Activated CD4-positive, alpha-beta T cell treated with anti-CD3 and anti-CD28 coated beads, Interleukin-2, amount 10 ng/mL, durations not matched to agents 24 days and 14 days (primary cell): ENCODE measurements at regions not wholly inside any gene's neighbourhood (a gene's known extent, or its start where the extent isn't known, plus 50 kb on each side); places are given as distances from the start of the nearest gene placed in this dataset.
"Not testable (repeated sequence)": the region's sequence is repeated elsewhere in the genome, so short reads cannot be mapped to it uniquely, and the experiment has no call there.

Experiments used
- DNase-seq: peaks from one replicate; pipeline ENCODE4 v3.0.0; 2022
- H3K27ac Mint-ChIP-seq: one replicate; pipeline ENCODE4 v1.8.0; 2022; ENCODE audit warnings: mild to moderate bottlenecking, mixed read lengths
- H3K27me3 Mint-ChIP-seq: one replicate; pipeline ENCODE4 v1.8.0; 2022; ENCODE audit warnings: mixed read lengths
- H3K36me3 Mint-ChIP-seq: one replicate; pipeline ENCODE4 v1.8.0; 2022; ENCODE audit warnings: low read depth, mild to moderate bottlenecking, mixed read lengths
- H3K4me1 Mint-ChIP-seq: one replicate; pipeline ENCODE4 v1.8.0; 2021; ENCODE audit warnings: mixed read lengths
- H3K4me3 Mint-ChIP-seq: one replicate; pipeline ENCODE4 v1.8.0; 2022; ENCODE audit warnings: mild to moderate bottlenecking, moderate library complexity, mixed read lengths
- H3K9me3 Mint-ChIP-seq: one replicate; pipeline ENCODE4 v1.8.0; 2021; ENCODE audit warnings: mixed read lengths
- intact Hi-C: fragments of 100-400 bp; cut with micrococcal nuclease; formaldehyde crosslinking; loops from one replicate; pipeline ENCODE4 v1.15.1; 2023

DNA sequence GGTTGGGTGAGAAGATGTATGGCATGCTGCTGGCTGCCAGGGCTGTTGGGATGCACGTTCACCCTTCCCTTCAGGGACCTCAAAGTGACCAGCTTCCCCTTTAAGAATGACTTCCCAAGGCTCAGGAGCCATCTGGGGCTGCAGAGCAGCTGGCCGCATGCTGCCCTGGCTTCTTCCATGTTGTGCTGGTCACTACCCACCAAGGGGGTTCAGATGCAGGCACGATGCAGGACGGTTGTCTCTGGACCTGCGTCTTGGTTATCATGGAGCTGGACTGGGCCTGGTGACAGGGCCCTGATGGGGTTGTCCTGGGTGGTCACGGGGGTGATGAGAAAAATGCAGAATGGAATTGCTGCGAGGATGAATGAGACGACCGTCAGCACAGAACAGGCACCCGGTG, 297.8 kb downstream of the POTED start:
- H3K9me3 Mint-ChIP-seq, H3K36me3 Mint-ChIP-seq, intact Hi-C loops: not testable (repeated sequence)

DNA sequence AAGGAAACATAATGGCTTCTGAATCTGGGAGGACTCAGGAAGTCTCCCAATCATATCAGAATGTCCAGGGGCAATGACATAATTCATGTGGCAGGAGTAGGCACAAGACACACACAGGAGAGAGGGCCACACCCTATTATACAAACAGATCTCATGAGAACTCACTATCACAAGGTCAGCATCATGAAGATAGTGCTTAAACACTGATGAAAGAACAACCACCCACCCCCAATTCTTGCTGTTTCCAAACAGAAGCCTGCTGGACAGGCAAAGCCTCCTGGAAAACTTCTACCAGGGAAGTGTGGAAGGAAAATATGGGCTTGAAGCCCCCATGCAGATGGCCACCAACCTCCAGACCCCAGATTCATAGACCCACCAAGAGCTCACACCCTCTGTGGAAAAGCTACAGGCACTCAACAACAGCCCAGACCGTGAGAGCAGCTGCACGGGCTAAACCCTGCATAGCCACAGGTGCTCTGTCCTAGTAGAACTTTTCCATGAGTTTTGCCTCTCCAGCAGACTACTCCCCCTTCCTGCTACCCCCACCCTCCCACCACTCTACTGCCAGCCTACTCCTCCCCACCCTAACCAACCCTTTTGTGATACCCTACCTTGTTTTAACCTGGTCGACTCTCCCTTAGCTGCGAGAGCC, 287.1 kb downstream of the POTED start:
- H3K9me3 Mint-ChIP-seq, H3K36me3 Mint-ChIP-seq, H3K4me3 Mint-ChIP-seq, H3K27ac Mint-ChIP-seq, intact Hi-C loops, H3K27me3 Mint-ChIP-seq, DNase-seq, H3K4me1 Mint-ChIP-seq: not testable (repeated sequence)

More for the DNA sequence above, 297.8 kb downstream of the POTED start:
- H3K4me1 Mint-ChIP-seq, H3K27ac Mint-ChIP-seq, DNase-seq, H3K27me3 Mint-ChIP-seq, H3K4me3 Mint-ChIP-seq: not testable (repeated sequence)

DNA sequence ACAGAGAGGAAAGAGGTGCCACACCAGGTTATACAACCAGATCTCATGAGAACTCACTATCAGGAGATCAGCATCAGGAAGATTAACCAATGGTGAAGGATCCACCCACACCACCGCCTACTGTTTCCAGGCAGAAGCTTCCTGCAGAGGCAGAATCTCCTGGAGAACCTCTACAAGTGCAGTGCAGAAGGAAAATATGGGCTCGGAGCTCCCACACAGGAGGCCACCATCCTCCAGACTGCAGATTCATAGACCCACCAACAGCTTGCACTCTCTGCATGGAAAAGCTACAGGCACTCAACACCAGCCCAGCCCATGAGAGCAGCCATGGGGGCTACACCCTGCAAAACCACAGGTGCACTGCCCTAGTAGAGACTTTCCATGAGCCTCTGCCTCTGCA, 284.0 kb downstream of the POTED start:
- DNase-seq, H3K4me1 Mint-ChIP-seq, H3K4me3 Mint-ChIP-seq, intact Hi-C loops, H3K36me3 Mint-ChIP-seq, H3K27me3 Mint-ChIP-seq, H3K27ac Mint-ChIP-seq, H3K9me3 Mint-ChIP-seq: not testable (repeated sequence)

DNA sequence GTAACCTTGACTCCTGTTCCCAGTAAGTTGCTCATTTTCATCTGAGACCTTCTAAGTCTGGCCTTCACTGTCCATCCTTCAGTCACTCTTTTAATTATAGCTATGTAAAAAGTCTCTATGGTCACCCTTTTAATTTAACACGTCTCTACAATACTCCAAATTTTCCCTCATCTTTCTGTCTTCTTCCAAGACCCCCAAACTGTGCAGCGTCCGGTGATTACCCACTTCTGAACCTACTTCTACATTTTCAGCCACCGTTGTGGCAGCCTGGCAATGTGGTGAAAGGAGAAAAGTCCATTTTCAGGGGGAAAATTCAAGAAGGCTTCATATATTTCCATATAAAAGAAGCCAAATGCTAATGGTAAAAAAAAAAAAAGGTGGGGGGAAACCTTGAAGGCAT, 283.4 kb downstream of the POTED start:
- H3K36me3 Mint-ChIP-seq, H3K27ac Mint-ChIP-seq, DNase-seq, H3K27me3 Mint-ChIP-seq, H3K9me3 Mint-ChIP-seq, H3K4me3 Mint-ChIP-seq, H3K4me1 Mint-ChIP-seq, intact Hi-C loops: not testable (repeated sequence)

DNA sequence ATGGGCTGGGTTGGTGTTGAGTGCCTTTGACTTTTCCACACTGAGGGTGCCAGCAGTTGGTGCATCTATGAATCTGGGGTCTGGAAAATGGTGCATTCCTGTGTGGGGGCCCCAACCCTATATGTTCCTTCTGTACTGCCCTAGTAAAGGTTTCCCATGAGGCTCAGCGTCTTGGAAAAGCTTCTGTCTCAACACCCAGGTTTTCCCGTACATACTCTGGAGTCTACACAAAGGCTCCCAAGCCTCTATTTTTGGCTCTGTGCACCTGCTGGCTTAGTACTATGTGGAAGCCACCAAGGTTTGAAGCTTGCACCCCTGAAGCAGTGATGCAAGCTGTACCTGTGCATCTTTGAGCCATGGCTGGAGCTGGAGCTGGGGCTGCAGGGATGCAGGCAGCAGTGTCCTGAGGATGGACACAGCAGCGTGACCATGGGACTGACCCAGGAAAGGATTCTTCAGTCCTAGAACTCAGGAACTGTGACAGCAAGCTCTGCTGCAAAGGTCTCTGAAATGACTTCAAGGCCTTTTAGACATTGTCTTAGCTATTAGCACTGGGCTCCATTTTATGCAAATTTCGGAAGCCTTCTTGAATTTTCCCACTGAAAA, 282.7 kb downstream of the POTED start:
- H3K4me1 Mint-ChIP-seq, H3K9me3 Mint-ChIP-seq, DNase-seq, H3K36me3 Mint-ChIP-seq, intact Hi-C loops, H3K27me3 Mint-ChIP-seq, H3K27ac Mint-ChIP-seq, H3K4me3 Mint-ChIP-seq: not testable (repeated sequence)

DNA sequence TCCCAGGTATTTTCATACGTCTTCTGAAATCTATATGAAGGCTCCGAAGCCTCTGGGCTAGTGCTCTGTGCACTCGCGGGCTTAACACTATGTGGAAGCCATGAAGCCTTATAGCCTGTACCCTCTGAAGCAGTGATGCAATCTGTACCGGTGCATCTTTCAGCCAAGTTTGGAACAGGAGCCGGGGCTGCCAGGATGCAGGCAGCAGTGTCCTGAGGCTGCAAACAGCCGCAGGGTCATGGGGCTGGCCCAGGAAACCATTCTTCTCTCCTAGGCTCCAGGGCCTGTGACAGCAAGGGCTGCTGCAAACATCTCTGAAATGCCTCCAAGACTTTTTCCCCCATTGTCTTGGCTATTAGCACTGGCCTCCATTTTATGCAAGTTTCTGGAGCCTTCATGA, 279.6 kb downstream of the POTED start:
- H3K27me3 Mint-ChIP-seq, DNase-seq, H3K4me3 Mint-ChIP-seq, intact Hi-C loops, H3K27ac Mint-ChIP-seq, H3K4me1 Mint-ChIP-seq, H3K36me3 Mint-ChIP-seq: not testable (repeated sequence)
- peaks cover 11% of the 10 kb centered on the region for H3K9me3 Mint-ChIP-seq

DNA sequence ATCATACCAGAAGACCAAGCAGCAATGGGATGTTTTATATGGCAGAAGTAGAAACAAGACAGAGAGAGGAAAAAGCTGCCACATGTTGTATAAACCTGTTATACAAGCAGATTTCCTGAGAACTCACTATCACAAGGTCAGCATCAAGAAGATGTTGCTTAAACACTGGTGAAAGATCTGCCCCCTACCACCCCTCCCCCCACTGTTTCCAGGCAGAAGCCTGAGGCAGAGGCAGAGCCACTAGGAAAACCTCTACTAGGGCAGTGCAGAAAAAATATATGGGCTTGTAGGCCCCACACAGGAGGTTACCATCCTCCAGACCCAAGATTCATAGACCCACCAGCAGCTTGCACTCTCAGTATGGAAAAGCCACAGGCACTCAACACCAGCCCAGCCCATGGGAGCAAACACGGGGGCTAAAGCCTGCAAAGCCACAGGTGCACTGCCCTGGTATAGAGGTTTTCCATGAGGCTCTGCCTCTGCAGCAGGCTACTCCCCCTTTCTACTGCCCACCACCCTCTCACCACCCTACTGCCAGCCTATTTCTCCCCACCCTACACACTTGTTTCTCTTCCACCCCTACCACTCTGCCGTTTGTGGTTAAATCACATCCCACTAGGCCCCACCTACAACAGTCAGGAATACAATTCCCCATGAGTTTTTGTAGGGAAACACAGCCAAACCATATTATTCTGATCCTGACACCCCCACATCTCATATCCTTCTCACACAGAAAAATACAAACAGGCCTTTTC, 274.2 kb downstream of the POTED start:
- H3K36me3 Mint-ChIP-seq, H3K4me1 Mint-ChIP-seq, H3K27me3 Mint-ChIP-seq, intact Hi-C loops, H3K9me3 Mint-ChIP-seq, H3K27ac Mint-ChIP-seq, H3K4me3 Mint-ChIP-seq, DNase-seq: not testable (repeated sequence)

DNA sequence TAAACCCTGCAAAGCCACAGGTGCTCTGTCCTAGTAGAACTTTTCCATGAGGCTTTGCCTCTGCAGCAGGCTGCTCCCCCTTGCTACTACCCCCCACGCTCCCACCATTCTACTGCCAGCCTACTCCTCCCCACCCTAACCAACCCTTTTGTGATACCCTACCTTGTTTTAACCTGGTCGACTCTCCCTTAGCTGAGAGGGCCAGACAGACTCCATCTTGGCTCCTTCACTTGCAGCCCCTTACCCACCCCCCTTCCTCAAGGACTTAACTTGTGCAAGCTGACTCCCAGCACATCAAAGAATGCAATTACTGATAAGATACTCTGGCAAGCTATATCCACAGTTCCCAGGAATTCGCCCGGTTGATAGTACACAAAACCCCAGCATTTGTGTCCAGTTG, 267.9 kb downstream of the POTED start:
- DNase-seq, H3K27me3 Mint-ChIP-seq, H3K4me1 Mint-ChIP-seq, intact Hi-C loops, H3K4me3 Mint-ChIP-seq, H3K36me3 Mint-ChIP-seq, H3K27ac Mint-ChIP-seq: not testable (repeated sequence)
- peaks cover 15% of the 10 kb centered on the region for H3K9me3 Mint-ChIP-seq

DNA sequence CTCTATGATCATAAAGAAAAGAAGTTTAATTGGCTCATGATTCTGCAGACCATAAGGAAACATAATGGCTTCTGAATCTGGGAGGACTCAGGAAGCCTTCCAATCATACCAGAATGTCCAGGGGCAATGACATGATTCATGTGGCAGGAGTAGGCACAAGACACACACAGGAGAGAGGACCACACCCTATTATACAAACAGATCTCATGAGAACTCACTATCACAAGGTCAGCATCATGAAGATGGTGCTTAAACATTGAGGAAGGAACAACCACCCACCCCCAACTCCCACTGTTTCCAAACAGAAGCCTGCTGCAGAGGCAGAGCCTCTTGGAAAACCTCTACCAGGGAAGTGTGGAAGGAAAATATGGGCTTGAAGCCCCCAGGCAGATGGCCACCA, 267.4 kb downstream of the POTED start:
- intact Hi-C loops, H3K27ac Mint-ChIP-seq, DNase-seq, H3K4me1 Mint-ChIP-seq, H3K36me3 Mint-ChIP-seq, H3K27me3 Mint-ChIP-seq, H3K4me3 Mint-ChIP-seq: not testable (repeated sequence)
- peaks cover 15% of the 10 kb centered on the region for H3K9me3 Mint-ChIP-seq

DNA sequence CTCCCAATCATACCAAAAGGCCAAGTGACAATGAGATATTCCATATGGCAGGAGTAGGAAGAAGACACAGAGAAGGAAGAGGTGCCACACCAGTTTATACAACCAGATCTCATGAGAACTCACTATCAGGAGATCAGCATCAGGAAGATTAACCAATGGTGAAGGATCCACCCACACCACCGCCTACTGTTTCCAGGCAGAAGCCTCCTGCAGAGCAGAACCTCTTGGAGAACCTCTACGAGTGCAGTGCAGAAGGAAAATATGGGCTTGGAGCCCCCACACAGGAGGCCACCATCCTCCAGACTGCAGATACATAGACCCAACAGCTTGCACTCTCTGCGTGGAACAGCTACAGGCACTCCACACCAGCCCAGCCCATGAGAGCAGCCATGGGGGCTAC, 264.4 kb downstream of the POTED start:
- not testable (repeated sequence) for H3K4me1 Mint-ChIP-seq, H3K27ac Mint-ChIP-seq

DNA sequence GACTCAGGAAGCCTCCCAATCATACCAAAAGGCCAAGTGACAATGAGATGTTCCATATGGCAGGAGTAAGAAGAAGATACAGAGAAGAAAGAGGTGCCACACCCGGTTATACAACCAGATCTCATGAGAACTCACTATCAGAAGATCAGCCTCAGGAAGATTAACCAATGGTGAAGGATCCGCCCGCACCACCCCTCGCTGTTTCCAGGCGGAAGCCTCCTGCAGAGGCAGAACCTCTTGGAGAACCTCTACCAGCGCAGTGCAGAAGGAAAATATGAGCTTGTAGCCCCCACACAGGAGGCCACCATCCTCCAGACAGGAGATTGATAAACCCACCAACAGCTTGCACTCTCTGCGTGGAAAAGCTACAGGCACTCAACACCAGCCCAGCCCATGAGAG, 245.1 kb downstream of the POTED start:
- Mint-ChIP-seq H3K4me1 (no peaks in the 10 kb centered on the region), H3K4me3 (no peak overlapping the region), H3K9me3 (peaks cover 4% of the 10 kb centered on the region), H3K27me3 (no peaks in the 10 kb centered on the region), H3K27ac (no peak overlapping the region), H3K36me3 (no peaks in the 10 kb centered on the region)
- DNase-seq: no peak
- intact Hi-C loops: no loop called here

More for the DNA sequence above, 264.4 kb downstream of the POTED start:
- H3K9me3 Mint-ChIP-seq: peaks cover 15% of the 10 kb centered on the region
- intact Hi-C loops, H3K36me3 Mint-ChIP-seq, H3K4me3 Mint-ChIP-seq, DNase-seq, H3K27me3 Mint-ChIP-seq: not testable (repeated sequence)

DNA sequence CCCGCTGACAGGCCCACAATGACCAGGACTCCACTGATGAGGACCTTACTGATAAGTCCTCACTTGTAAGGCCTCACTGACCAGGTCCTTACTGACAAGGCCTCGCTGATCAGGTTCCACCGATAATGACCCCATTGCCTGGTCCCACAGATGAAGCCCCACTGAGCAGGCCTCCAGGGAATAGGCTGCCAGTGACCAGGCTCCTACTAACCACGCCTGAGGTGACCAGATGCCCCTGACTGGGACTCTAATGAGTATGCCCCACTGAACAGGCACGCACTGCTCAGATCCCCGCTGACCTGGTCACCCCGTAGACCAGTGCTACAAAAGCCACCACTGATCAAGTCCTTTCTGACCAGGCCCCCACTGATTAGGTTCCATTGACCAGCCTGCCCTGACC, 241.2 kb downstream of the POTED start:
- DNase-seq, H3K27ac Mint-ChIP-seq, H3K4me3 Mint-ChIP-seq, intact Hi-C loops, H3K36me3 Mint-ChIP-seq, H3K27me3 Mint-ChIP-seq, H3K4me1 Mint-ChIP-seq, H3K9me3 Mint-ChIP-seq: not testable (repeated sequence)

DNA sequence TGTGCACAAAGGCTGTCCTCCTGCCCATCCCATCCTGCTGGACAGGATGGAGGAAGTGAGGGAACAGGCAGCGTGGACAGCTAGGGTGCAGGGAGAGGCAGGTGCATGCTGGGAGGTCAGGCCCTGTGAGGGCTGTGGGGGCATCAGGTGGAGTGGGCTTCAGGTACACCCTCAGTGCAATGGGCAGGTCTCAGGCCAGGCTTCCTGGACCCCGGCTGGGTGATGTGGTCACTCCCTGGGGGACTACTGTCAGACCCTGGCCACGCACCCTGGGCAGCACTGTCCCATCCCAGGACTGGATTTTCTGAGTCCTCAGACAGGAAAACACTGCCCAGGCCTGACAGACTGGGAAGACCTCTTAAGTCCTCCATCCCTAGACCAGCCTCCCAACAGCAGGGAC, 239.9 kb downstream of the POTED start:
- intact Hi-C loops, H3K4me1 Mint-ChIP-seq, H3K36me3 Mint-ChIP-seq, H3K27me3 Mint-ChIP-seq, H3K4me3 Mint-ChIP-seq, H3K27ac Mint-ChIP-seq, H3K9me3 Mint-ChIP-seq, DNase-seq: not testable (repeated sequence)

DNA sequence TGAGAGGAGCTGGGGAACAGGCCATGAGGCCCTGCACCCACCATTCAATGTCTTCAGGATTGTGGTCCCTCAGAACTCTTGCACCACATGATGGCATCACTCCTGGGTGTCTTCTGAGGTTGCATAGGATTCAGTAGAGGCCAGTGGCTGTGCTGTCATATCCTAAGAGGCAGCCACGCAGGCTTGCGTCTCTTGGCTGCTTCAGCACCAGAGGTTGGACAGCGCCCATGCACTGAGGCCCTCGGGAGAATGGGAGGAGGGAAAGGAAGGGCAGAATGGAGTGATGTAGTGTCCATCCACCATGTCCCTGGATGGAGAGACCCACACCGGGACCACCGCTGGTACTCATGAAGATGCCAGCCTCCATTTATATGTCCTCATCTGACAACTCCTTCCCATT, 237.1 kb downstream of the POTED start:
- H3K4me3 Mint-ChIP-seq, H3K4me1 Mint-ChIP-seq, DNase-seq, intact Hi-C loops, H3K27me3 Mint-ChIP-seq, H3K36me3 Mint-ChIP-seq, H3K9me3 Mint-ChIP-seq, H3K27ac Mint-ChIP-seq: not testable (repeated sequence)
